DMS53 treated with DMSO at 0.1 percent for 48 hours (cell line): ENCODE measurements at regions not wholly inside any gene's neighbourhood (a gene's known extent, or its start where the extent isn't known, plus 50 kb on each side); places are given as distances from the start of the nearest gene placed in this dataset.
"Not testable (repeated sequence)": the region's sequence is repeated elsewhere in the genome, so short reads cannot be mapped to it uniquely, and the experiment has no call there.

Experiments
- DNase-seq: peaks from one replicate; lab custom pipeline; 2025; ENCODE audit not compliant: unreplicated experiment; lab: John Stamatoyannopoulos, UW

DNA sequence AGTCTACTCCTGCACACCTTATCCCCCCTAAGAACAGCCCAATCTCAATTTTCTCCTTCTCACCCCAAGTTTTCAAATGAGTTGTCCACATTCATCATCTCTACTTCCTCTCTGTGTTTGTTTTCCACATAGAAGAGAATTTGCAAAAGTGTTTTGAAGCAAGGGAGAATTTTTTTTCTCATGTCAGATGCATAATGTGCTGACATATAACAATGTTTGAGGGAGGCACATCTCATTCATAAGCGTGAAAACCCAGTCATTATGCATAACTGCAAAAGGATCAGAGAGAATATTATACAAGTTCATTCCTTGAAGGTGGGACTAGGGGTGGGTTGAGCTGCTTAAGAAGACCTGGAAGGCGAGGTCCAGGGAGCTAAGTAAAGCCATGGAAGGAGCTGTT lies 80.8 kb upstream of the SLC1A4 start:
- DNase-seq: no peak

DNA sequence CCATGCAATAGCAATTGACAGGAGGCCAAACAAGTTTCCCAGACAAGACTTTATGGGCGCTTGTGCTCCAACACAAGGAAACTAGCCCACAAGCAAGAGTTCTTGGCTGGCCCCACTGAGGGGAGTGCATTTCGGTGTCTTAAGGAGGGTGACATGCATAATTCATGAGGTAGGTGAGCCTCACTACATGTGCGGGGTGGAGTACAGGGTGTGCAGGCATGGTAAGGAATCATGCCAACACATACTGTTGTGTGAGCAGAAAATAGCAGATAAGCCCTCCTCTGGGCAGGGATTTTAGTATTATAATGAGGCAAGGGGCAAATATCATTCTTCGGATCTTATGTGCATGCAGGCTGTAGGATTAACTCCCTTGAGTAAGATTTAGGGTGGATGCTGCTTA lies 78.7 kb upstream of the SLC1A4 start:
- no peak for DNase-seq

DNA sequence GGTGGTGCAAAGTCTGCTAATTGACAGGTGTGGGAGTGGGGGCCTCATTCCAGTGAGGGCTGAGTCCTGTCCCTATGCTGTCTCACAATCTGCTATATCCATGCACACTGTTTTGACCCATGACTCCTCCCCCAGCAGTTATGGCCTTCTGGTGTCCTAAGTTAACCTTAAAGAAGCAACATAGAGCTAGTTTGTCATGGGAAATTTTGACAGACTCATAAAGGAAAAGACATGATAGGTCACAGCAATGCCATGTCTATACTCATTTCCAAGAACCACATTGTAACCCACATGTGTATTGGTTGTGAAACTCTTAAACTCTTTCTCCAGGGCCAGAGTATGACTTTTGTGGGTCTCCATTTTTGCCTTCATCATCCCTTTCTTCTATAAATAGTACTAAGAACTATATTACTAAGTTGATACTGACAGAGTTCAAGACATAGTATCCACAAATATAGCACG lies 78.2 kb upstream of the SLC1A4 start:
- no peak for DNase-seq

DNA sequence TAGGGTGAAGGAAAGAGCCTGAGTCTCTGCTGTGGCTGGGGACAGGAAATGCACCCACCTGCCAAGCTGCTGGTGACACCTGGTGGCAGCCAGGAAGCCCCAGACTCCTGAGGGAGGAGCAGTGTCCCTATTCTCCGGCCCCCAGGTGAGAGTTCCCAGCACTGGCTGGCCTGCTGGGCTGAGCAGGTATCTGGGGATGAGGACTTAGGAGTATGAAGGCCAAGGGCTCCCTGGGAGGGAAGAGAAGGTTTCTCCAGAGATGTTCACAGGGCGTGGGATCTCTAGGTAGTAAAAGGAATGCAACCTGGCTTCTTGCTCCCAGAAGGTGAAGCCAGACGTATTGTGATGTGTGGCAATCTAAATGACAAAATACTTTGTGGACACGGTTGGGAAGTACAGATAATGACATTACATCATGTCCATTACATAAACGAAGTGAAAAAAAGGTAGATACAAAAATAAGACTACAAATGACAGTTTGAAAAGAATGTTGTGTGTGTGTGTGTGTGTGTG lies 75.8 kb upstream of the SLC1A4 start:
- peak; percentile 54 for DNase-seq

- DNase-seq: no peak
Observed at GRCh38 chr2:64914247-64914646, 75.0 kb upstream of the SLC1A4 start.

DNA sequence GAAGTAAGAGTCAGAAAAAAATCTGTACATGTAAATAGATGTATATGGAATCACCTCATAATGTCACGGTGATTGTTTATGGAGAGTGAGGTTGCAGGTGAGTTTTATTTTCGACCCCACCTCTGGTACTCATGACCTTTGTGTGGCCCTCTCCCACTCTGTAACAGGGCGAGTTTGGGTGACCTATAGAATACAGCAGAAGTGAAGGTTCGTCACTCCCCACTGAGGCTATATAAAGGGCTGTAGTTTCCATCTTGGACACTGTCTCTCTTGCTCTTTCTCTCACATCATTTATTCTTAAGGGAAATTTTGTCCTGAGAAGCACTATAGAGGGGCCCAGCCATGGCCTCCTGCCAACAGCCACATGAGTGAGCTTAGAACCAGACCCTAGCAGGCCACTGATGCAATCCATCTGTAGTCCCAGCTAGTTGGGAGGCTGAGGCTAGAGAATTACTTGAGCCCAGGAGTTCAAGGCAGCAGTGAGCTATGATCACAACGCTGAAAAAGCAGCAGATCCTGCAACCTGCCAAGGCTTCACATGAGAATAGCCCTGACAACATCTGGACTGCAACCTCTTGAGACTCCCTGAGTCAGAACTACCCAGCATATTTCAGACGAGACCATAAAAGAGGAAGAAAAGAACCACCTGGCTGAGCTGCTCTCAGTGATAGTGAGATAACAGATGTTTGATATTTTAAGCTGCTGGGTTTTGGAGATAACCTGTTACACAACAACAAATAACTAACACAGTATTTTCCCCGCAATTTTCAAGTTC lies 74.3 kb upstream of the SLC1A4 start:
- DNase-seq: no peak

DNA sequence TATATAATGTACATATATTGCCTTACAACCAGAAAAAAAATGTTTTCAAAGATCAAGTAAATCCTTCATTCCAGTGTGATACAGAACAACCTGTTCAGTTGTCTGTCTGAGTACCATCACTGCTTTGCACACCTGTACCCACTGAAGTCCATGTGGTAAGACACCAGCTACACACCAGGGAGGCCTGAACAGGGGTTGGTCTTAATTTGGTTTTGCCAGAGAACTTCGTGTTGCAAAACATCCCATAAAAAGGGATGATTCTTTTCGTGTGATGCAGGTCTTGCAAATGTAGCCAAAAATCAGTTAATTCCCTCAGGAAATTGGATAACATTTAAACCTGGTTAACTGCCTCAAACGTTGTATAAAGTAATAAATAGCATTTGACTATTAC lies 73.7 kb upstream of the SLC1A4 start:
- no peak for DNase-seq

- no peak for DNase-seq
Observed at GRCh38 chr2:64918220-64918886, 70.8 kb upstream of the SLC1A4 start.

DNA sequence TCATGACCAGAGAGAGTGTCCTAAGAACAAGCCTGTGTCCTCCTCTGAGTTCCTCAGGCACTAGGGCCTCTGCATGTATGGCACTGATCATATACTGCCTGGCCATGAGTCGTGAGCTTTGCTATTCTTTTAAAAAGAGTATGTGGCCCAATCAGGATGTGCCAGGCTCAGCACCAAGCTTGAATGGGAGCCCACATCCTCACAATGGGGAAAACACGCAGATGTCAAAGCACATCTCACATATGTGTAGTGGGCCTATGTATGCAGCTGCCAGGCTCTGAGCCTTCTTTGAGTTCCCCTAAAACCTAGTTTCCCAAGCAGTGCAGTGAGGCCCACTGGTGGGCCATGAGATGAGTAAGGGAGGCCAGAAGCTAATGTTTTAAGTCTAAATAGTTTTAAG lies 69.9 kb upstream of the SLC1A4 start:
- DNase-seq: no peak

DNA sequence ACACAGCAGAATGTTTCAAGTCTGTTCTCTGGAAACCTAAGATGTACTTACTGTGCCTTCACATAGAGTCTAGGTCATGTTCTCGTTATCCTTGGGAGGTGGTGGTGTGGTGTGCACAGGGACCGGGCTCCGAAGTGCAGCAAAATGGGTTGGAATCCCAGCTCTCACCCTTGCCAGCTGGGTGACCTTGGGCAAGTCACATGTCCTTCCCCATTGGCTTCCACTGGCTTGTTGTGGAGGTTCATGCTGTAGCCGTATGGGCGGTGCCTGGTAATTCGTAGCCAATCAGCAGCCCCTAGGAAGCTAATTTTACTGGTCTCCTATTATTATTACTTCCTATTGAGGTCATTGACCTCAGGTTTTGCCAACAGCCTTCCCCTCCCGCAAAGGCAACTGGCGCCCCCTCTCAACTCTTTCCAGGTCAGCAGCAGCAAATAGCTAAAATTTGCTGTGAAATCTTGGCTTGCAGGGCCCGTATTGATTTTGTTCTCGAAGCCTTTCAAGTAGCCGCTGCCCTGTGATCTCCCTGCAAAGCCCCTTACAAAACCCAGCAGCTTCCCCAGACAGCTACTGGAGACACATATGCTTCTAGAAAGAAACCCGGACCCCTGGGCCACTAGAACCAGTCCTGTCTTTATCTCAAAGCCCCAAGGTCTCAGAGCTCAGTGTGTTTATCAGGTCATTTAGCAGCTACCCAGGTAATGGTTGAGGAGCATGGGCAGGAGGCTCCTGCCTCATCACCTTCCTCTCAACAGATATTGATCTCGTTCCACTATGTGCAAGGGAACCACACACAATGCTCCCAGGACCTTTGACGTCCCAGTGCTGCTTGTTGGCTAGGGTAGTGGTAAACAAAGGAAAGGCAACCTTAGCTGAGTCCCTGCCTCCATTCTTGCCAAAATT lies 66.5 kb upstream of the SLC1A4 start:
- no peak for DNase-seq

- DNase-seq: no peak
Observed at GRCh38 chr2:64923385-64923710, 65.9 kb upstream of the SLC1A4 start.

DNA sequence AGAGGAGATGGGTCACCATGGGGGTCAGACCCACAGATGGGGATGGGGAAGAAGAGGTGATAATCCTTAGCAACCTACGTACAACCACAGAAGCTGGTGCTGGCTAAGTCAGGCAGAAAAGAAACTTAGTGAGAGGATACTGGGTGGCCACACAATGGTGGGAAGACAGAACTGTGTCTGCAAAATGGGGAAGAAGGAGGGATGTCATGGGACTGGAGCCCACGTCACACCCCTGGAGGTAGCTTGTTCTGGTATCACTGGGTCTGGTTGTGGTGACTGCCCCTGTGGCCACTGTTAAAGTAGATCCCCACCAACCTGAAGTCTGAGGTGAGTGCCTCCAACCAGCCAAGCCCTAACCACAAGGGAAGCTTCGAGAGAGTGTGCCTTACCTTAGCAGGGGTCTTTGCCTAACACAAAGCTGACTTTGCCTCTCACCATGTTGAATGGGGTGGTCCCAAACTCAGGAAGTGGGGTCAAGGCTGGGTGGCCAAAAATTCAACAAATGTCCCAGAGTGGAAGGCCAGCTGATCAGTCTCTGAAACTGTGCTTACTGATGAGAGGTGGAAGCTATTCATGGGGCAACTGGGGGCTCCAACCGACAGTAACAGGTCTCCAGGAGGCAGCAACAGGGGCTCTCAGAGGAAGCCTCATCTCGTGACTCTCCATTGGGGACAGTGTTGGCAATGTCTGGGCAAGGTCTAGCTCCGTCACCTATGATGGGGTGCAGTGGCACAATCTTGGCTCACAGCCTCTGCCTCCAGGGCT lies 64.8 kb upstream of the SLC1A4 start:
- no peak for DNase-seq

DNA sequence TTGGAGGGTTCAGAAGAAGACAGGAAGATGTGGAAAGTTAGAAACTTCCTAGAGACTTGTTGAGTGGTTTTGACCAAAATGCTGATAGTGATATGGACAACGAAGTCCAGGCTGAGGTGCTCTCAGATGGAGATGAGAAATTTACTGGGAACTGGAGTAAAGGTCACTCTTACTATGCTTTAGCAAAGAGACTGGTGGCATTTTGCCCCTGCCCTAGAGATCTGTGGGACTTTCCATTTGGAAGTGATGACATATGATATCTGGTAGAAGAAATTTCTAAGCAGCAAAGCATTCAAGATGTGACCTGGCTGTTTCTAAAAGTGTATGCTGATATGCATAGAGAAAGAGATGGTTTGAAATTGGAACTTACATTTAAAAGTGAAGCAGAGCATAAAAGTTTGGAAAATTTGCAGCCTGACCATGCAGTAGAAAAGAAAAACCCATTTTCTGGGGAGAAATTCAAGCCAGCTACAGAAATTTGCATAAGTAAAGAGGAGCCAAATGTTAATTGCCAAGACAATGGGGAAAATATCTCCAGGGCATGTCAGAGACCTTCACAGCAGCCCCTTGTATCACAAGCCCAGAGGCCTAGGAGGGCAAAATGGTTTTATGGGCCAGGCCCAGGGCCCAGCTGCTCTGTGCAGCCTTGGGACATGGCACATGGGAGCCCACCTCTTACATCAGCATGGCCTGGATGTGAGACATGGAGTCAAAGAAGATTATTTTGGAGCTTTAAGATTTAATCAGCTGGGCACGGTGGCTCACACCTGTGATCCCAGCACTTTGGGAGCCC lies 63.1 kb upstream of the SLC1A4 start:
- DNase-seq: not testable (repeated sequence)

DNA sequence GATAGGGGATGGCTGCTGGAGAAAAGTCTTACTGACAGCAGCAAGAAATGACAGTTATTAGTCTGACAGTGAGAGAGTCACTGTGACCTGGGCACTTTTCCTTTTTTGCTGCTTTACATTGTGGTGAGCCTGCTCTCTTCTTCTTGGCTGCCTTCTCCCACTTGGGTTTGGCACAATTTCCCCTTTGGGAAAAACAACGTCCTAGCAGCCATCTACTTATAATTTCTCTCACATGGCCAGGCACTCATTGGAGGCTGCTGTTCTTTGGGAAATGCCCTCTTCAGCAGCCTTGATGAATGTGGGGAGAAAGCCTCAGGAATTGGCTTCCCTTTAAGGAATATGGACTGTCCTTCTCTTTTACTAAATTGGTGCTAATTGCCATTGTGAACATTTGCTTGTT lies 60.4 kb upstream of the SLC1A4 start:
- DNase-seq: no peak

DNA sequence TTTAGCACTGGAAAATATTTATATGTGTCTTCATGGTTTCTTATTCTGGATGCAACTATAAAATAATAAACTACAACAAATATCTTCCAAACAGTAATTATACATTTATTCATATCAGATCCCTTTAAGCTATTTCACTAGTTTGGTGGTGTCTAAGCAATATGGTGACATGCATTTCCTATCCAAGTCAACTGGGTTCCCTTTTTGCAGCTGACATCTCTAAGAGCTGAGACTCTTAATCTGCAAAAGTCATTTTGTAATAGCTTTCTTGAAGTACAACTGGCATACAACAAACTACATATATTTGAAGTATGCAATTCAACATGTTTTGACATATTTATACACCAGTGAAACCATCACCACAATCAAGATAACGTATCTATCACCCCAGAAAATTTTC lies 59.9 kb upstream of the SLC1A4 start:
- no peak for DNase-seq

- DNase-seq: no peak
Observed at GRCh38 chr2:64930258-64930671, 58.9 kb upstream of the SLC1A4 start.

DNA sequence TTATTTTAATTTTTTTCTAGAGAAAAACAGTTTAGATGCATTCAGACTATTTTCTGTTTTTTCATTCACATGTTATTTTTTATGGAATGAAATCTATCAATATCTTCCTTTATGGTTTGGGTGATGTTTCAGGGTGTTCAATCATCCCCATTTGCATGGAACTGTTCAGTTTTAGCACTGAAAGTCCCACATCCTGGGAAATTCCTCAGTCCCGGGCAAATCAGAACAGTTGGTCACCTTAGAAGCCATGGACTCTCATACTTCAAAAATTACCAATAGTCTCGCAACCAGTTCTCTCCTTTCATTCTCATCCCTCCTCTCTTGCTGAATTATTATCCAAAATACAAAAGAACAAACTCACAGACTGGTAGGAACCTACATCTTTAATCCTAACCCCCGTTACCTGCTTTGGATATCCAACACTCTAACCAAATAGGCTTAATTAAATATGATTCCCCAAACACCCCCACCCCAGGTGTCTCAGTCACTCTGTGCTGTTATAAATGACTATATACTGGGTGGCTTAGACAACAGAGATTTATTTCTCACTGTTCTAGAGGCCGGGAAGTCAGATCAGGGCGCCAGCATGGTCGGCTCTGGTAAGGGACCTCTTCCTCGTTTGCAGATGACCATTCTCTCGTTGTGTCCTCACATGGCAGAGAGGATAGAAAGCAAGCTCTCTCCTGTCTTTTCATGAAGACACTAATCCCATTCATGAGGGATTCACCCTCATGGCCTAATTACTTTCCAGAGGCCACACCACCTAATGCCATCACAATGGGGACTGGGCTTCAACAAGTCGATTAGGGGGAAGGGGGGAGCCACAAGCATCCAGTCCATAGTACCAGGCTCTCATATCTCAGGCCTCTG lies 57.7 kb upstream of the SLC1A4 start:
- DNase-seq: no peak

- no peak for DNase-seq
Observed at GRCh38 chr2:64932116-64932370, 57.2 kb upstream of the SLC1A4 start.
